GM21515 (cell line): ENCODE measurements at regions not wholly inside any gene's neighbourhood (a gene's known extent, or its start where the extent isn't known, plus 50 kb on each side); places are given as distances from the start of the nearest gene placed in this dataset.

Experiments
- ATAC-seq: cut with Tn5 transposase; IDR thresholded peaks from one replicate; pipeline ENCODE4 v1.9.1; 2021; ENCODE audit not compliant: unreplicated experiment

DNA sequence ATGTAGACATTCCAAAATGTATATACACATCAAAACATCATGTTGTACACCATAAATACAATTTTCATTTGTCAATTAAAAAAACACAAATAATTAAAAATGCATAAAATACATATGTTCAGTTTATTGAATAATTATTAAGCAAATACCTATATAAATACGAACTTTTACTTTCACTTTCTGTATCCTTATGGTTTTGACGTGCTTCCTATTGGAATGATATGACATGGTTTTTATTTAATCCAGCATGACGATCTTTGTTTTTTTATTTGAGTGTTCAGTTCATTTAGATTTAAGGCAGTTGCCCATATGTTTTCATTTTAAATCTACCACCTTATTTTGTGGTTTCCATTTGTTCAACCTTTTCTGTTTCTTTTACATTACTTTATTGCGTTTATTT lies 198.3 kb upstream of the PLET1 start:
- ATAC-seq = no peak

DNA sequence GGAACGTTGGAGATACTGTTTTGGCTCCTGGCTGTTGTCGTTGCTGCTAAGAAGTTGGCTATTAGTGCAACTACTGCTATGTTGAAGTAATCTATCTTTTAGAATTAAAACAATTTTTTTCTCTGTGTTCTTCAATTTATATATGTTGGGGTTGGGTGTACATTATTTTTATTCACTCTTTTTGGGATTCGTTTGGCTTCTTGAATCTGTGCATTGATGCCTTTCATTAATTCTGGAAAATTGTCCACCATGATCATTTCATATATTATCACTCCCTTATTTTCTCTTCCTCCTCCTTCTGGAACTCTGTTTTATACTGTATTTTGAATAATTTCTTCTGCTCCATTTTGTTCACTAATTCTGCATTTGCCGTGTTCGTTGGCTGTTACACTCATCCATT lies 199.5 kb upstream of the PLET1 start:
- ATAC-seq = no peak

- no peak for ATAC-seq
Measured at GRCh38 chr11:112464949-112465348, 204.3 kb upstream of the PLET1 start.

DNA sequence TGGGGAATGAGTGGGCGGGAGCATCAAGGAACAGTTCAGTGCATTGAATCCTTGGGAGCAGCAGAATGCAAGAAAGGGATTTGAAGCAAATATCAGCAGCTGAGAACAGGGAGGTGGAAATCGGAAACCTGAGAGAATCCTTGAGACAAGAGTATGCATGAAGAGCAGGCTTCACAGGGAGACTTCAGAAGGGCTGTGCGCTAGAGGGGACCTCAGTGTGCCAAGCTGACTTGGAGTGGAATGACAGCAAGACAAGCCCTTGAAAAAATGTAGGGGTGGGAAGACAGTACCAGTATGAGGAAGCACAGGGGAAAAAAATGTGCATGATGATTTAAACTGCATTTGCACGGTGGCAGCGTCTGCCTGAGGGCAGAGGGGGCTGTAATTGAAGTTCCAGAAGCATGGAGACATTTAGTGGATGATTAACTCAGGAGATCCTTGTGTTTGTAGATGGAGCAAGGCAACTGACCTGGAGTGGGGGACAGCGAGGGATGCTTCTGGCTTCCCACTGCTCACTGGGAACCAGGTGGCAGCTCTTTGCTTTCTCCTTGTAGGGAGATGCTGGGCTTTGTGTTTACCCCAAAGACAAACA lies 204.9 kb upstream of the PLET1 start:
- no peak for ATAC-seq

DNA sequence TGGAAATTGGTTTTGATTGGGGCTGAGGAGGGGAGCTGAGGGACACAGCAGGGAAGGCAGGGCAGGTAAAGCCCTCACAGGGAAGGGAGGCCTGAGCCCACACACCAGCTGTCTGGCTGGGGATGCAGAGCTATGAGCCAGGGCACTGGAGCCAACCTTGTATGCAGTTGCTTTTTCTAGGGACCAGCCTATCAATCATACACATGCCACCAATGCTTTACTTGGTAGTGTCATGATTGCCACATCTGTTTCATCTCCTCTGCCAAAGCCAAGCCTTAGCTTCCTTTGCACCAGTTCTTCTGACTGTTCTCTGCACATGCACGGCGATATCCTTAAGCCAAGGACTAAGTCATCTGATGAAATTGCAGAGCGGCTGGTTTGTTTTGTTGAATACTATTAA lies 207.1 kb upstream of the PLET1 start:
- no peak for ATAC-seq

DNA sequence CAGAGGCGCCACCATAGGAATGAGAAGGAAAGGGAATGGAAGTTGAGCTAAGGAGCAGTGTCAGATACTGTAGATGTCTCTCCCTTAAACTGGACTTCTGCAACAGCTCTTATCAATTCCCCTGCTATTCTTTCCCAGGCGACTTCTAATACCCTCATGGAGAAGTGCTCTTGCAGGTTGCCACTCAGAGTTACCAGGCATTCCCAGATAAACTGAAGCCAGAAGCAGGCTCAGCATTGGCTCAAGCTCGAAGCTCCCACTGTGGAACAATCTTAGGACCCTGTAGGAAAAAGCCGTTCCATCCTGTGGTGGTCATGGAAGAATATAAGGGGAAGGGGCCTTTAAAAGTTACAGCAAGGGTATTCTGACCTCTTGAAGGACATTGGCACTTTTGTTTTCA lies 208.7 kb upstream of the PLET1 start:
- no peak for ATAC-seq

GRCh38 chr11:112470355-112470754 lies 209.7 kb upstream of the PLET1 start:
- no peak for ATAC-seq

- no peak for ATAC-seq
Measured at GRCh38 chr11:112471731-112472130, 211.1 kb upstream of the PLET1 start.

GRCh38 chr11:112477152-112477551 lies 216.5 kb upstream of the PLET1 start:
- no peak for ATAC-seq

DNA sequence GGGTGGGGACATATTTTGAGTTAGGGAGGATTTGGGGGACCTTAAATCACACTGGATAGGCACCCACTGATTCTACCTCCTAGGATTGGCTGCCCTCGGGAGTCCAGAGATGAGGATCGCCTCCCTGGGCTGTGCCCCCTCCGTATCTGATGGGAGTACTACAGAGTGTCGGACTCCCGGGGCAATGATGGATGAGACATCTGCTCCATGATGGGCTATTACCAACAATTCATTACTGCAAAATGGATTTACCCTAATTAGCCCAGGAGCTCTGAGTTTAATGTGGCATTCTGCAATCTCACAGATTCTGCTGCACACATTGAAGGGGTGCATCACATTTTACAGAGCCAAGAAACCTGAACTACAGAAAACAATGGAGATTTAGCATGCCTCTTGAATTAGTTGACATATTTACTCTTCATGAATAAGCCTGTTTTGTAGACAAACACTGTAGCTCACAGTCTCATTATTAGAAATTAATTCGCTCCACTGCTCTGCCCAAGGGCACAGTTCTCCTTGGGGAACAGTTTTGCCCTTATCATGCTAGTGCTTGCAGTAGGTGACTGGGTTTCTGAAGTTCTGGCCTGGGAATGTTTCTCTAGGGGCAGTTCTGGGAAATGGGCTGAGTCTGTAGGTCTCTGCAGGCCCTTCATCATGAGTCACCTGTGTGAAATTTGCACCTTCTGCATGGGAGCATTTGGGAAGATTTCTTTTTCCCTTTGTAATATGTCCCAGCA lies 217.1 kb upstream of the PLET1 start:
- ATAC-seq = no peak

- no peak for ATAC-seq
Measured at GRCh38 chr11:112478806-112479205, 218.1 kb upstream of the PLET1 start.

DNA sequence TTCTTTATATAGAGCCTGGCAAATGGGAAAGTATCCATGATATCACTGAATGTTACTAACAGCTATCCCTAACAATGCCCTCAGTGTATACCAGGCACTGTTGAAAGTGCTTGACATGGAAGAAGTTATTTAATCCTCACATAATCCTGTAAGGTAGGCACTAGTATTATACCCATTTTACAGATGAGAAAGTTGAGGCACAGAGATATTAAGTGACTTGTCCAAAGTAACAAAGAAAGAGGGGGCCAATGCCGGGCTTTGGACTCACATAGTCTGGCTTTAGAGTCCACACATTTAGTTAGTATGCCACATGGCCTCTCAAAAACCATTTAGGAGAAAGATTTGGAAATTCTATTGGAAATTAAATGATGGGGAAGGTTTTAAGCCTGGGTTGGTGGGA lies 220.8 kb upstream of the PLET1 start:
- ATAC-seq = no peak

DNA sequence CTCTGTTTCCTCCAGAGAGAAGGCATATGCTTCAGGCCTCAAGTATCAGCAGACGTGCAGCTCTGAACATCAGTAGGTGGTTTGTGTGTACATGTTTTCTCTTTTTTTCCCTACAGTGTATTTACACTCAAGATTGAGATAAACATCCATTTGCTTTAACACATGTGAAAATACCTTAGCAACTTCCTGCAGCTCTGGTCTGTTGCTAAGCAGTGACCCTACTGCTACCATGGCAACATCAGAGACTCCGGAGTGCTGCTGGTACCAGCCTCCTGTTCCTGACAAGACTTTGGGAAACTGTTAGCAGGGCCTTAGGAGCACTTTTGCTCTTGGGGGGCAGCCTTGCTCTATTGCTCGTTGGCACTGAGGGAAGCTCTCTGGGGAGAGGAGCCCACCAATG lies 221.2 kb upstream of the PLET1 start:
- no peak for ATAC-seq

DNA sequence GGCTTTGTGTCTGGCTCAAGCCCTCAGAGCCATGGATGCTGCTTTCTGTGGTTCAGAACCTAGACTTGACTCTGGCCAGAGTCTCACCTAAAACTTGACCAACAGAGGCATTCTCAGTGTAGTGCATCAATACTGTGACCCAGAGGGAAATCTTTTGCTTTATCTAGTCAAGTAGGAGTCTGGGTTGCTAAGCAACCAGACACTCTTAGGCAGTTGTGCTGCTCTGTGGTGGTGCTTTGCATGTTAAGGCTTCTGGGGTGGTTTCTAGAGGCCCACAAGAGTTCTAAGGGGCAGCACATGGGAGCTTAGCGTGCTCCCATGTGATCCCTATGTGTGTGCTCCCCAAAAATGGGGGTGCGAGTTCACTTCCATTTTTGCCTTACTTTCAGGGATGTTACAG lies 224.6 kb upstream of the PLET1 start:
- no peak for ATAC-seq

DNA sequence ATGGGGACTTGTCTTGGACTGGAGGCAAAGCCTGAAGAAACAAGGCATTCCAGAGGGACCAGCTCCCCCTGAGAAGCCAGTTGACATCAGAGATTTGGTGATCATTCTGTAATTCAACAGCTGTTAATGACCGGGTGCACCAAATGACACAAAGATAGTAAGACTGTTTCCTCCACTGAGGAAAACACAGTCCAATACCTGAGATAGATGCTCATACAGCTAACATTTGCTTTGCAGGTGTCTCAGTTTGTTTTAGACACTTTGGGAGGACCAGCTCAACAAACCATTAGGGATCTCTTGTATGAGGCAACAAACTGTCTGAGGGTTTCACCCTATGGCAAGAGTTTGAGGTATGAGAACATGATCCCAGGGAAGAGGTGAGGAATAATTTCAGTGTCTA lies 237.2 kb upstream of the PLET1 start:
- no peak for ATAC-seq

DNA sequence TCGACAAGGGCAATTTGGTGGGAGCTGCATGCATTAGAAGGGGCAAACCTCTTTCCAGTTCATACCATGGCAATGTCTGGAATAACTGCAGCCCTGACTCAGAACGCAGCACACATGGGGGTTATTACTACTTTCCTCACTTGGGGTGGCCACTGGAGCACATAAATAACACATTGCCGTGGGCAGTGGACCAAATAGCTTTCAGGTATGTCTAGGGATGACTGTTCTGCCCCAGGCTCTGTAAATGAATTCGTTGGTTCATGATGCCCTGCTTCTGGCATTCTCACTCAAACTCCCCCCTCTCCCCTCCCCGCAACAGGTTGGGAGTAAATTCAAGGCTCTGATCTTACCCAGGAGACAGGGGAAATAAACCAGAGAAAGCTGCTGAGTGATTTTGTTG lies 238.0 kb upstream of the PLET1 start:
- ATAC-seq = no peak

DNA sequence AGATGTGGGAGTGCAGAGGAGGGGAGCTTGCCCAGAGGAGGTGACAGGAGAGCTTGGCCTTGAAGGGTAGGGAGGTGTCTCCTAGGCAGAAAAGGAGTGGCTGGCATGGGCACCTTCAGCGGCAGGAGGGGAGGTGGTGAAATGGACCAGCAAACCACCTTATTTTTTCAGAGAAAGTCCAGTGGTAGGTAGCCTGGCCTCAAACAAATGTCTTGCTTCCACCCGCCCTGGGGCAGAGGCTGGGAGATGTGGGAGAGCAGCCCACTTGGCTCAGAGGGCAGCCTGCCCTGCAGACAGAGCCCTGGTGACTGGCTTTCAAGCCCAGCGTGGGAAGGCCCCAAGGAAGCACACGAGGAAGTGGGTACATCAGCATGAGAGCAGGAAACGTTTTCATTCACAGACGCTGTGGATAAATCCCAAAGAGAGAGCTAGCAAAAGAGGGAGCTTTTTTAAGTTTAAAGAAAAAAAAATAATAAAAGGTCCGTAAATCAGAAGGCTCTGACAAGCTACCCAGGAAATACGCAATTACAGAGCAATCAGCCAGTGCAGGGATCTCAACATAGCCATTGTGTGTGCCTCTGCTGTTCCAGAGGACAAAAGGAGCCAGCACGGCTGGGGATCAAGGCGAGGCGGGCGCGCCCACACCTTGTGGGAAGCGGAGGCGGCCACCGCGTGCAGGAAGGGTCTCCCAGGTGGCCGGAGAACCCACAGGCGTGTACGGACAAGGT lies 238.7 kb upstream of the PLET1 start:
- no peak for ATAC-seq

- no peak for ATAC-seq
Measured at GRCh38 chr11:112499881-112500204, 239.2 kb upstream of the PLET1 start.

DNA sequence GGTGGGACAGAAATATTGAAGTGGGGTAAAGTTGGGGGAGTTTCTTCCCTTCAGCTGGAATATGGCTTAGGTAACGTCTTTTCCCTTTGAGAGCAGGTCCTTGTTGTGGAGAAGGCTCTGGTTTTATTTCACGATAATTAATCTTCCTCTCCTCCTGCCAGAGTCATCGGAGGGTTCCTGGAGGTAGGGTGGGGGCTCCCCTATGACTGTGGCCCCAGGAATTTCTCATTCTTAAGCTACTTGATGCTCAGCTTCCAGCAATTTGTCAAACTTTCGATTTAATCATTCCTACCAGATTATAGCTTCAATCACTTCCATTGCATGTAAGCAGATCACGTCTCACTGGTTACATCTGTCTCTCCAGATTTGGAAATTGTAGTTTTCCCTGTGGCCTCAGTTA lies 242.8 kb upstream of the PLET1 start:
- ATAC-seq = no peak

DNA sequence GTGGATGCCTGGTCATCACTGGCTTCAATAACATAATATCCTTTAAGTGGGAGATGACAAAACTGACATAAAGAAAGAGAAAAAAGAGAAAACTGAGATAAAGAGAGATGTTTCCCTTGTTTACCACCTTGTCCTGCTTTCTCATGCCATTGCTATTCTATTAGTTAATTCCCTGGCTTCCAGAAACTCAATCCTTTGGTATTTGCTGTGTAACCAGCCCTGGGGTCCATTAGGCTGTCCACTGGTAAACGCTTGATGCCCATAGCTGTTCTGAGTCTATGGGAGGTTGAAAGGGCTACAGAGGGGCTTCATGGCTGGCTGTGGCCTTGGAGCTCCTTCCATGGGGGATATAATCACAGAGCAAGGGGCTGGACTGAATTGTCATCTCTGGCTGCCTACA lies 243.4 kb upstream of the PLET1 start:
- ATAC-seq = no peak

DNA sequence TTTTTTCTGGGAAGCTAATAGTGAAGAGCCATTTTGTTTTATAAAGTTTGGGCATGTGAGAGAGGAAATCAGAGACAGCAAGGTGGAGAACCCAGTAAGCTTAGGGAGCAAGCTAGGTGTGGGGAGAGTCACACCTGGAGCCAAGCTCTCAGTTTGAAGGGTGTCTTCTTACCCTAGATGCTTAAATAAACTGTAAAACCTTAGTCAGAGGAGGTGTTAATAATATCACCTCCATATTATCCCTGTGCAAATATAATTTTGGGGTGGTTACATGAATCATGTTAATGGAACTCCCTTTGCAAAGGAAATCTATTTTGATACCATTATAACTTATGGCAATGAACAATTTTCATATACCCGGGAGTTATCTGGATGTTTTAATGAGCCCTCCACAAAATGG lies 246.2 kb upstream of the PLET1 start:
- ATAC-seq = no peak

DNA sequence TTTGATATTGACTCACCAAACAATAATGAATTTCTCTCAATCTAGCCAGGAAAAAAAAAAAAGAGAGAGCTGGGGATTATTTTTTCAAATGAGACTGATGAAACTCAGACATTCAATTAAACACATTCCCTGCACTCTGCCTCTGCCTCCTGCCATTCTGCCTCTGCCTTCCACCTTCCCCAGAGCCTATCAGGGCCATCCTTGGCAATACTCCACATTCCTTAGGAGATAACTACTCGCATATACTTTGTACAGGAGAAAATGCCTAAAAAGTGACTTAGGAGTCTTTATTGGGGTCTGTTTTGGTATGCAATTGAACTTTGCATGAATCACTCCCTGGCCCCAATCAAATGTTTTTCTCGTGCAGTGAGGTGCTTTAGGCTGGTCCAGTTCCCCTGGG lies 246.6 kb upstream of the PLET1 start:
- ATAC-seq = no peak

- ATAC-seq = no peak
Measured at GRCh38 chr11:112508750-112509149, 248.1 kb upstream of the PLET1 start.
